Esophagus muscularis mucosa (tissue), 4 donors: ENCODE measurements at regions not wholly inside any gene's neighbourhood (a gene's known extent, or its start where the extent isn't known, plus 50 kb on each side); places are given as distances from the start of the nearest gene placed in this dataset.

Source experiments
- EP300 ChIP-seq: sonication (generic); formaldehyde crosslinking; IDR thresholded peaks from one replicate; pipeline ENCODE4 v1.6.1; 2017; ENCODE audit warnings: antibody characterized with exemption
- POLR2A ChIP-seq: fragments of 450-650 bp; IDR thresholded peaks from one replicate; pipeline ENCODE4 v1.6.1; 2017; ENCODE audit warnings: antibody characterized with exemption, moderate library complexity, mild to moderate bottlenecking, low read depth
- POLR2AphosphoS5 ChIP-seq, 2 donors: sonication (generic); formaldehyde crosslinking; IDR thresholded peaks; one replicate each; pipeline ENCODE4 v1.6.1; 2017; ENCODE audit warnings: antibody characterized with exemption in 2 of 2
- TF ChIP-seq, protein P1 (sequence below), 3 experiments: fragments of 200-600 bp in 2 of 3; fragments of 450-650 bp in 1 of 3; sonication (generic) in 2 of 3; IDR thresholded peaks; one replicate each; pipeline ENCODE4 v1.5.1; 2017 to 2019; ENCODE audit warnings: antibody characterized with exemption in 3 of 3, mild to moderate bottlenecking in 2 of 3, moderate library complexity in 1 of 3

DNA sequence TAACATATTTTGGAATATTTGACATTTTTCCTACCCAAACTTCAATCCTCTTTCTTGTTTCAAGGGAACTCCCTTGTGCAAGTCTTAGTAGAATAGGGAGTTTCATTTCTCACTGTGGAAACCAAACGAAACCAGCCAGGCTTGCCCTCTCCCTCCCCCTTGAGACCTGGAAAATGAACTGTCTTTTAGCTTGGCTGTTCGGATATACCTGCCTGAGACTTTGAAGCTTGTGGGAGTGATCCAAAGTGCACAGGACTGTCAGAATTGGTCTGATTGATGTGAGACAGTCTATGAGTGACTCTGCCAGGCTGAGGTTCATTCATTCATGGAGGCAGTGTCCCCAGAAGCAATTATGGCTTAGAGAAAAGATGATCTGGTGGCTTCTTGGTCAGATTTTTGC lies 388.1 kb downstream of the EPM2A start:
- TF ChIP-seq EP300 (no peak), POLR2AphosphoS5 (IDR thresholded peaks at IDR 0.05) (no peak), POLR2A (no peak)
- TF ChIP-seq, protein P1, sequence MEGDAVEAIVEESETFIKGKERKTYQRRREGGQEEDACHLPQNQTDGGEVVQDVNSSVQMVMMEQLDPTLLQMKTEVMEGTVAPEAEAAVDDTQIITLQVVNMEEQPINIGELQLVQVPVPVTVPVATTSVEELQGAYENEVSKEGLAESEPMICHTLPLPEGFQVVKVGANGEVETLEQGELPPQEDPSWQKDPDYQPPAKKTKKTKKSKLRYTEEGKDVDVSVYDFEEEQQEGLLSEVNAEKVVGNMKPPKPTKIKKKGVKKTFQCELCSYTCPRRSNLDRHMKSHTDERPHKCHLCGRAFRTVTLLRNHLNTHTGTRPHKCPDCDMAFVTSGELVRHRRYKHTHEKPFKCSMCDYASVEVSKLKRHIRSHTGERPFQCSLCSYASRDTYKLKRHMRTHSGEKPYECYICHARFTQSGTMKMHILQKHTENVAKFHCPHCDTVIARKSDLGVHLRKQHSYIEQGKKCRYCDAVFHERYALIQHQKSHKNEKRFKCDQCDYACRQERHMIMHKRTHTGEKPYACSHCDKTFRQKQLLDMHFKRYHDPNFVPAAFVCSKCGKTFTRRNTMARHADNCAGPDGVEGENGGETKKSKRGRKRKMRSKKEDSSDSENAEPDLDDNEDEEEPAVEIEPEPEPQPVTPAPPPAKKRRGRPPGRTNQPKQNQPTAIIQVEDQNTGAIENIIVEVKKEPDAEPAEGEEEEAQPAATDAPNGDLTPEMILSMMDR (IDR thresholded peaks at IDR 0.05) = no peak
